Spleen (tissue), 11 donors: ENCODE measurements at regions not wholly inside any gene's neighbourhood (a gene's known extent, or its start where the extent isn't known, plus 50 kb on each side); places are given as distances from the start of the nearest gene placed in this dataset.
"Not testable (repeated sequence)": the region's sequence is repeated elsewhere in the genome, so short reads cannot be mapped to it uniquely, and the experiment has no call there.

Experiments
- DNase-seq: peaks from one replicate; pipeline ENCODE4 v3.0.0-alpha.2; 2020
- H3K27ac ChIP-seq, 8 donors: fragments of 200-600 bp; sonication (generic) in 7 of 8; 1 replicate in 4 of 8; 2 replicates in 4 of 8; pipeline versions ENCODE4 v1.5.0 to v1.8.0; 2016 to 2021; ENCODE audit warnings: inconsistent platforms in 4 of 8, mild to moderate bottlenecking in 4 of 8, moderate library complexity in 1 of 8
- H3K27me3 ChIP-seq, 7 donors: fragments of 200-600 bp; sonication (generic) in 6 of 7; replicated peaks in 1 of 7; 1 replicate in 4 of 7; 2 replicates in 3 of 7; pipeline versions ENCODE4 v1.5.0 to v1.8.0; 2016 to 2021; ENCODE audit warnings: inconsistent platforms in 3 of 7, mild to moderate bottlenecking in 1 of 7
- H3K36me3 ChIP-seq, 6 donors: fragments of 200-600 bp; sonication (generic) in 5 of 6; 1 replicate in 4 of 6; 2 replicates in 2 of 6; pipeline versions ENCODE4 v1.5.0 to v1.8.0; 2016 to 2021; ENCODE audit warnings: inconsistent platforms in 2 of 6
- H3K4me1 ChIP-seq, 6 donors: fragments of 200-600 bp; sonication (generic) in 5 of 6; 1 replicate in 3 of 6; 2 replicates in 3 of 6; pipeline versions ENCODE4 v1.5.0 to v1.8.0; 2016 to 2021; ENCODE audit warnings: inconsistent platforms in 3 of 6
- H3K4me3 ChIP-seq, 8 donors: fragments of 200-600 bp; sonication (generic) in 7 of 8; 1 replicate in 4 of 8; 2 replicates in 4 of 8; pipeline versions ENCODE4 v1.5.0 to v1.8.0; 2016 to 2021; ENCODE audit warnings: inconsistent platforms in 4 of 8, mild to moderate bottlenecking in 4 of 8, moderate library complexity in 2 of 8
- H3K9me3 ChIP-seq, 8 donors: fragments of 200-600 bp; sonication (generic) in 7 of 8; 1 replicate in 4 of 8; 2 replicates in 4 of 8; pipeline versions ENCODE4 v1.5.0 to v1.8.0; 2016 to 2021; ENCODE audit warnings: inconsistent platforms in 4 of 8
- CTCF ChIP-seq, 11 experiments: fragments of 200-600 bp in 7 of 11; fragments of 450-650 bp in 4 of 11; sonication (generic) in 4 of 11; IDR thresholded peaks in 8 of 11; conservative IDR thresholded peaks in 3 of 11; 1 replicate in 7 of 11; 2 replicates in 4 of 11; pipeline versions ENCODE4 v1.4.0 to v1.8.0; 2016 to 2021; ENCODE audit warnings: antibody characterized with exemption in 11 of 11, inconsistent platforms in 4 of 11, mild to moderate bottlenecking in 1 of 11
- POLR2A ChIP-seq, 3 donors: fragments of 450-650 bp; IDR thresholded peaks; one replicate each; pipeline ENCODE4 v1.5.1; 2017; ENCODE audit warnings: antibody characterized with exemption in 3 of 3, mild to moderate bottlenecking in 1 of 3
- POLR2AphosphoS5 ChIP-seq, 3 donors: sonication (generic); formaldehyde crosslinking; IDR thresholded peaks; one replicate each; pipeline ENCODE4 v1.5.1; 2017; ENCODE audit warnings: antibody characterized with exemption in 3 of 3
- WGBS, 5 donors: extraction: QIAGEN DNeasy Blood & Tissue Kit in 3 of 5; methylation state at CpG; one replicate each; pipeline versions ENCODE4 v1.1.5 to v1.1.7; 2013 to 2018; 5-methylcytosine and 5-hydroxymethylcytosine counted together
- intact Hi-C: fragments of 100-400 bp; cut with DNase I; formaldehyde crosslinking; loops from one replicate; pipeline ENCODE4 v1.15.0; 2023; ENCODE audit warnings: low total_unique reads
- donor health status: healthy with polysubstance abuse.
- donor health status: DM: no; HTN: no; CAD: no; lungs with moderate emphysema.
- donor health status: DM: no; HTN: no; CAD: no.
- donor health status: Bipolar disorder and iron deficiency.
- donor health status: healthy.
- donor health status: DM: no; HTN: no; CAD: no.
- donor health status: DM: yes; HTN: yes; CAD: no.

GRCh38 chr14:27320261-27320660 is 722.4 kb upstream of the NOVA1 start:
- intact Hi-C loops: no loop called here
- DNase-seq: no peak
- no peak for TF ChIP-seq POLR2A (IDR thresholded peaks at IDR 0.05)
- Histone ChIP-seq H3K27ac (no peak overlapping the region), H3K27me3 (no peaks in the 10 kb centered on the region), H3K4me1 (no peaks in the 10 kb centered on the region), H3K4me3 (no peak overlapping the region), H3K36me3 (no peaks in the 10 kb centered on the region), H3K9me3 (peaks cover 0 to 26% (median 13%) of the 10 kb centered on the region in 8 donors)

GRCh38 chr14:27327095-27327494 is 729.3 kb upstream of the NOVA1 start:
- intact Hi-C loops: no loop called here
- Histone ChIP-seq H3K27ac (no peak overlapping the region), H3K27me3 (no peaks in the 10 kb centered on the region), H3K9me3 (peaks cover 3 to 59% (median 28%) of the 10 kb centered on the region in 8 donors), H3K4me1 (no peaks in the 10 kb centered on the region), H3K36me3 (no peaks in the 10 kb centered on the region), H3K4me3 (no peak overlapping the region)
- DNase-seq: no peak
- 49 to 60% (median 54%) methylated on average over 3 of the region's 3 CpGs for WGBS, 5 donors
- TF ChIP-seq CTCF (IDR thresholded peaks at IDR 0.05 in 8 of 11, conservative IDR thresholded peaks at IDR 0.05 in 3 of 11) (no peak), POLR2AphosphoS5 (IDR thresholded peaks at IDR 0.05) (no peak), POLR2A (IDR thresholded peaks at IDR 0.05) (no peak)

- Histone ChIP-seq H3K9me3 (peaks cover 0 to 25% (median 10%) of the 10 kb centered on the region in 8 donors), H3K27me3 (no peaks in the 10 kb centered on the region), H3K27ac (no peak overlapping the region), H3K4me1 (no peaks in the 10 kb centered on the region), H3K4me3 (no peak overlapping the region), H3K36me3 (no peaks in the 10 kb centered on the region)
- 70 to 82% (median 80%) methylated on average over 2 of the region's 2 CpGs for WGBS, 5 donors
- no peak for DNase-seq
- TF ChIP-seq POLR2AphosphoS5 (IDR thresholded peaks at IDR 0.05) (no peak), CTCF (IDR thresholded peaks at IDR 0.05 in 8 of 11, conservative IDR thresholded peaks at IDR 0.05 in 3 of 11) (no peak), POLR2A (IDR thresholded peaks at IDR 0.05) (no peak)
- intact Hi-C loops: no loop called here
Observed at GRCh38 chr14:27338012-27338411, 740.2 kb upstream of the NOVA1 start.

- H3K36me3 ChIP-seq, H3K4me1 ChIP-seq, H3K9me3 ChIP-seq, DNase-seq, H3K27ac ChIP-seq, H3K4me3 ChIP-seq, H3K27me3 ChIP-seq, intact Hi-C loops: not testable (repeated sequence)
- WGBS, 5 donors: 71 to 83% (median 74%) methylated on average over 8 of the region's 8 CpGs
Observed at GRCh38 chr14:27363036-27363435, 765.2 kb upstream of the NOVA1 start.

GRCh38 chr14:27366596-27366995 is 768.8 kb upstream of the NOVA1 start:
- intact Hi-C loops: no loop called here
- TF ChIP-seq POLR2A (IDR thresholded peaks at IDR 0.05) (no peak), CTCF (IDR thresholded peaks at IDR 0.05 in 8 of 11, conservative IDR thresholded peaks at IDR 0.05 in 3 of 11) (no peak), POLR2AphosphoS5 (IDR thresholded peaks at IDR 0.05) (no peak)
- Histone ChIP-seq H3K4me1 (no peaks in the 10 kb centered on the region), H3K9me3 (peaks cover 0 to 4% (median 0%) of the 10 kb centered on the region in 8 donors), H3K27ac (no peak overlapping the region), H3K27me3 (no peaks in the 10 kb centered on the region), H3K36me3 (no peaks in the 10 kb centered on the region), H3K4me3 (no peak overlapping the region)
- DNase-seq: no peak
- 75 to 91% (median 85%) methylated on average over 5 of the region's 5 CpGs for WGBS, 5 donors
